NCI-H187 (cell line): ENCODE measurements at regions not wholly inside any gene's neighbourhood (a gene's known extent, or its start where the extent isn't known, plus 50 kb on each side); places are given as distances from the start of the nearest gene placed in this dataset.
"Not testable (repeated sequence)": the region's sequence is repeated elsewhere in the genome, so short reads cannot be mapped to it uniquely, and the experiment has no call there.

ENCODE experiments used
- DNase-seq, 2 experiments: peaks; one replicate each; lab custom pipeline; 2025; lab: John Stamatoyannopoulos, UW

DNA sequence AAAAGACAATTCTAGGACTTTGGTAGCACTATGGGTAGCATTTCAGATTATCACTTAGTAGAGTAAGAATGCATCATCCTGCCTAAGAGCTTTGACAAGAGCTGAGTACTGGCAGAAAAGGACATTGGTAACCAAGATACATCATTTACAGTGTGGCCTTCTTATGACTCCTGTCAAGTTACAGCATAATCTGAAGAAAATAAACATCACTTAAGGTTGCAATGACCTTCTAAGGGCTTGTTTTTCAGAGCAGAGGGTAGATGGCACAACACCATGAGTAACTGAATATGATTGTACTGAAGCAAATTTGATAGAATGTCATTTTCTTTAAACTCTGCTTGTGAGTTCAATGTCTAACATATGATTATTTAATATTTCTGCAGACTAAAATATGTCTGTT, 822.6 kb downstream of the TBC1D32 start:
- no peak for DNase-seq

DNA sequence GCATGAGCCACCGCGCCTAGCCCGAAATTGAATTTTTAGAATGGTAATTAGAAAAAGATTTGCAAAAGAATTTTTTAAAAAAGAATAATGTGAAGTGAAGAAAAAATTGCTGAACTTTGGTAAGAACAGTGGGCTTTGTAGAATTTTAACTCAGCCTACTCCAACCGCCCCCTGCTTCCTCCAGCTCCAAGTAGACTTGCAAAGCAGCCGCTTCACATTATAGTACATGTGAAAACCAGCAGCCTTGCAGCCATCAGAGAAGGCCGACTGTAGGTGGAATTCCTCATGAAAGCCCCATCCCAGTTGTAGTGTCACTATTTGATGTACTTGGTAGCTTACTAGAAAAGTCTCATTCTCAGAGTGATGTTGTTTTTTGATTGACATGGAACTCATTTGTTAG, 835.6 kb downstream of the TBC1D32 start:
- no peak for DNase-seq

GRCh38 chr6:120496661-120497060, 837.6 kb downstream of the TBC1D32 start:
- DNase-seq: no peak

DNA sequence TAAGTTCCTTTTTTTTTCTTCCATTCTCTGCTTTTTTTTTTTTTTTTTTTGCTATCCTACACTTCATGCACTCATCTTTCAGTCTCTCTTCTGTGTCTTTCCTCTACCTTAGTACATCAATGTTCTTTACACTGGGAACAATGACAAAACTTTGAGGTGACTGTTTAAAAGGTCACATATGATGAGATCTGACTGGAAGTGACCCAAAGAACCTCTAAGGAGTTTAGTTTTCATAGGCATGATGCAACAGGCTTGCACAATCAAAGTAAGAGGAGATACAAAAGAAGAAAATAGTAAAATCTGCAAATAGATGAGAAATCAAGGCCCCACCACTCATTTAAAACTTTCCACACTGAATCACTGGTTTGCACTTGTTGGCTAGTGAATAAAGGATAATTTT, 840.8 kb downstream of the TBC1D32 start:
- no peak for DNase-seq

DNA sequence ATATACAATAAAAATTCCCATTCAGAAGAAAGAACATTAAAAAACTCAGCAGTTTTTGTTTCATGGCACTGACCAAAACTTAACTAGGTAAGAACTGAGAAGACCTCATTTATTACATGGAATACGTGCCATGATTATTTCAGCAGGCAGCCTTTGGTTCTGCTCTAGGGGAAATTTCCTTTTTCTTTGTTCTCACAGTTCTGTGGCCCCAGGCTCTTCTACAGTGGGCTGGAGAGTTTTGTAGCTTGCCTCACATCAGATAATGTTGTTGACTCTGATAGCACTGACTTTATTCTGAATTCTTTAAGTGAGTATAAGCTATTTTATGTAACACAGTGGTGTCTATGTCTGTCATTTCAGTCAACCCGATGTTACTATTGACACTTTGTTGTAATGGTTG, 844.3 kb downstream of the TBC1D32 start:
- no peak for DNase-seq

DNA sequence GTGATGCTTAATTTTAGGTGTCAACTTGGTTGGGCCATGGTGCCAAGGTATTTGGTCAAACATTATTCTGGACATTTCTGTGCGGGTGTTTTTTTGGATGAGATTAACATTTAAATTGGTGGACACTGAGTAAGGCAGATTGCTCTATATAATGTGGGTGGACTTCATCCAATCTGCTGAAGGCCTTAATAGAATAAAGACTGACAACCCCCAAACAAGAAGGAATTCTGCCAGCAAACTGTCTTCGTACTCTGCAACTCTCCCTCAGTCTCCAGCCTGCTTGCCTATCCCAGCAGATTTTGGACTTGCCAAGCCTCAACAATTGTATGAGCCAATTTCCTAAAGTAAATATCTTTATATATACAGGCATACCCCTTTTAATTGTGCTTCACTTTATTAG, 850.1 kb downstream of the TBC1D32 start:
- no peak for DNase-seq

DNA sequence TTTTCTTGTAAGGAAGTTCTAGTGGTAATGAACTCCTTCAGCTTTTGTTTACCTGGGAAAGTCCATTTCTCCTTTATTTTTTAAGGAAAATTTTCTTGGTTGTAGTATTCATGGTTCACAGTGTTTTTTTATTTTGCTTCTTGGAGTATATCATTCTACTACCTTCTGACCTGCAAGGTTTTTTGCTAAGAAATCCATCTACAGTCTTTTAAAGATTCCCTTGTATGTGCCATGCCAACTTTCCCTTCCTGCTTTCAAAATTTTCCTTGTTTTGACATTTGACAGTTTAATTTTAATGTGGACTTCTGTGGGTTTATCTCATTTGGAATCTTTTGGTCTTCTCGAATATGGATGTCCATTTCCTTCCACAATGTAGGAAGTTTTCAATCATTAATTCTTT, 855.6 kb downstream of the TBC1D32 start:
- DNase-seq: no peak

- DNase-seq: no peak
Measured at GRCh38 chr6:120473804-120474203, 860.5 kb downstream of the TBC1D32 start.

DNA sequence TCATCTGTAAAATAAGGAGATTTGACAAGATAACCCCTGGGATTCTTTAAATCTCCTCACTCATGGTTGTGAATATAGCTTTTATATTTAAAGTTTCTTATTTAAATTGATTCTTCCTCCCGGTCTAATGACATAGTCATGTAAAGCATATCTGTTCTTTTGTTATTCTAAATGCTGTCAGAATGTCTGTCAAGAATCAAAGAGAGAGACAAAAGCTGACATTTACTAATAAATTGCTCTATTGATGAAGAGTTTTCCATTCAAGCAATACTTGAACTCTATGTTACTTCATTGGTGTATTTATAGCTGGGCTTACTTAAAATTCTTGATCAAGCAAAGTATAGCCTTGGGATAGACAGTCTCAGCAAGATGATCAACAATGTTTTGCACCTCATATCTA, 865.8 kb downstream of the TBC1D32 start:
- DNase-seq: no peak

GRCh38 chr6:120451508-120451907, 882.8 kb downstream of the TBC1D32 start:
- DNase-seq: no peak

DNA sequence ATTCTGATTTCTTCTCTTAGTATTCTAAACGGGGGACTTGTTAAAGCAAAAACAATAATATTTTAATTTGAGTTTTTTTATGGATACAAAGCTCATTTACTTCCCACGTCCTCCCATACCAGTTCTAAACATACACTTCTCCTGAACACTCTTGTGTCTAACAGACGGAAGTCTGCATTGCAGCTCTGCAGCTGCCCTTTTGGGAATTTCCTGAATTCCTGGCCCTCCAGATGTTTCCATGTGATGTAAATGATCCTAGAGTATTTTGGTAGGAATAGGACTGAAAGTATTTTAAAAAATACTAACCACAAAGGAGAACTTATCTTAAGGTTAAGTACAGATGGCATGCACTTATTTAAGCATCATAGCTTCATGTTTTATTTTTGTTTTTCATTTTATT, 886.7 kb downstream of the TBC1D32 start:
- DNase-seq: no peak

DNA sequence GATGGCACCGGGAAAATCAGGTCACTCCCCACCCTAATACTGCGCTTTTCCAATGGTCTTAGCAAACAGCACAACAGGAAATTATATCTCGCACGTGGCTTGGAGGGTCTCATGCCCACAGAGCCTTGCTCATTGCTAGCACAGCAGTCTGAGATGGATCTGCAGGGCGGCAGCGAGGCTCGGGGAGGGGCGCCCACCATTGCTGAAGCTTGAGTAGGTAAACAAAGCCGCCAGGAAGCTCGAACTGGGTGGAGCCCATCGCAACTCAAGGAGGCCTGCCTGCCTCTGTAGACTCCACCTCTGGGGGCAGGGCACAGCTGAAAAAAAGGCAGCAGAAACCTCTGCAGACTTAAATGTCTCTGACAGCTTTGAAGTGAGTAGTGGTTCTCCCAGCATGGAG, 901.4 kb downstream of the TBC1D32 start:
- DNase-seq: not testable (repeated sequence)

- DNase-seq: no peak
Measured at GRCh38 chr6:120431841-120432240, 902.4 kb downstream of the TBC1D32 start.

- no peak for DNase-seq
Measured at GRCh38 chr6:120411394-120411793, 922.9 kb downstream of the TBC1D32 start.

GRCh38 chr6:120410586-120410985, 923.7 kb downstream of the TBC1D32 start:
- DNase-seq: no peak

DNA sequence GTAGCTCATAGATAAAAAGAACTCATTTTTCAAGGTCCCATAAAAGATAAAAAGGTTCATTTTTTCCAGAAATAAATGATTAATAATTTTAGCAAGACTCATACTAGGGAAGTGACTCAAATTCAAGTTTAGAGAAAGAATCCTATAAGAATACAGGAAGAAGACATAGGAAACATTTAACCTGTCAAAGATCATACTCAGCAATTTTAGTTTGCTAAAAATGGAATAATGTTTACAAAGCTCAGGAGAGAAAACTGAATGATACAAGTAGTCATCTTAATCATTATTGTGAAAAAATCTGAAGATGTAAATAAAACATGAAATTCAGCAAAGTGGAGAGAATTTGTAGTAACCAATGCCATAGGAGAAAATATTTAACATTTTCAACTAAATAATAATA, 926.6 kb downstream of the TBC1D32 start:
- no peak for DNase-seq

DNA sequence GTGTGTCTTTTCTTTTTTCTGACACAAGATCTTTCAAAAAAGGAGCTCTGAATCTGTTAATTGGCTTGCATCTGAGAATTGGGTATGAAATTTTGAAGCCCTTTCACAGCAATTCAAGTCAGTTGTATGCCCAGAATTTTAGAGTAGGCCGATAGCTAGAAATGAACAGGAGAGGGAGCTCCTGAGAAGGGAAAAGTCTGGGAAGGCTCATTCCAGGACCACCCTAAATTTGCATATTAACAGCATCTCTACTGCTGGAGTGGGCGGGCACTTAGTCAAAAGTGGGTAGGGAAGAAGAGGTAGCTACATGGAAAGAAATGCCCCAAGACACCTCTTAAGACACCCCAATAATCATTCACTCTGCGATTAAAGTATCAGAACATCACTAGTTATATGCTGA, 928.3 kb downstream of the TBC1D32 start:
- no peak for DNase-seq

GRCh38 chr6:120395784-120396183, 938.5 kb downstream of the TBC1D32 start:
- no peak for DNase-seq

DNA sequence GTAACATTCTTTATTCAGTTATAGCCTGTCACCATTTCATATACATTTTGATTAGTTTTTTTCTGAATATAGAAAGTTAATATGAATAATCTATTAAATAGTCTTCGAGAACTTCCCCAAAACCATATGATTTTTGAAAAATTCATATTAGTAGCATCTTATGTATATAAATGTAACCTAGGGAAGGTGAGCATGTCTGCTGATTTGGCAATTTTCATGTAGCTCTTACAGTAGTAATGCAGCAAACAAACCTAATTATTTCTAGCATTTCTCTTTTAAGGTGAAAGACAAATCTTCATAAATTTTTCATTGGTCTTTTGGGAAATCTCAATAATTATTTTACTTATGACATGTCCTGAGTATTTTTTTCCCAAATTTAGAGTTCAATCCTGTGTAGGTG, 939.0 kb downstream of the TBC1D32 start:
- no peak for DNase-seq

DNA sequence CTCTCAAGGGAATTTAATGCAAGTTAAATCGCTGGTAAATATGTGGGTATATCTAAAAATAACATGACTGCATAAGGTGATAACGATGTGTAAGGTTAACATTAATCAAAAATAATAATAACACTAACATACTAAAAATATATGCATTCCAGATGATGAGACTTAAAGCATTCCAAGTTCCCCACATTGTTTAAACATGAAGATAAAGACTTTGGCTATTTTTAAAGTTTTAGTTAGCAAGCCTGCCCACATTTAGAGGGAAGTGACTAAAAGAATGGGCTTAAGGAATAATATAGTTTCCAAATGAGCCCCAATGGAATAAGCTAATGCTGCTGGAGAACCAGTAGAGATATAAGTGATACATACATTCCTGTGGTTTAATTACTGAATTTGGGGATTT, 941.3 kb downstream of the TBC1D32 start:
- no peak for DNase-seq

GRCh38 chr6:120384671-120385070, 949.6 kb downstream of the TBC1D32 start:
- DNase-seq: no peak

- DNase-seq: no peak
Measured at GRCh38 chr6:120383681-120384080, 950.6 kb downstream of the TBC1D32 start.

DNA sequence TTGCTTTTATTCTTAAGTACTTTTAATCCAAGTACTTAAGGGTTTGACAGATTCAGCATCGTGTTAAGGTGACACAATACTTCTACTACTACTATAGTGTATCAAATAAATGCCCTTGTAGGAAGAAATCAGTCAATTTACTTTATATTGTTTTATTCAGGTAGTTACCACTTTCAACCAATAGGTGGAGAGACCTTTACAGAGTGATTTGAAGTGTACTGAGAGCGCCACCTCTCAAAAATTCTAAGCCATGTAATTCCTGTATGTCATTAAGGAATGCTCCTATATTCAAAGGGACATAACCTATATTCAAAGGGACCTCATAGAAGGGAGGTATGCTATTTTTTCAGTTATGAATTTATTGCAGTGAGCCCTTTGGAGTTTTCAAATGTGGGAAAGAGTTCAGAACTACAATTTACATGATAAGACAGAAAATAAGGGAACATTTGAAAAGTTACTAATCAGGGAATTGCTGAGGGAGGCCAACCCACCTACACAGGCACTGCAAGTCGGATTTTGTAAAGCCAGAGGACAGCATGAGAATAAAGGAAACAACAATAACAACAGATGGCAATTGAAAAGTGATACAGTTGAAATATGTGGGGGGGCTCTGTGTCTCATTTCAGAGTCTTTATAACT, 955.6 kb downstream of the TBC1D32 start:
- DNase-seq: no peak

GRCh38 chr6:120373185-120373584, 961.1 kb downstream of the TBC1D32 start:
- no peak for DNase-seq

- DNase-seq: no peak
Measured at GRCh38 chr6:120363429-120363828, 970.9 kb downstream of the TBC1D32 start.
